Gastrocnemius medialis (tissue), 4 donors: ENCODE measurements at regions not wholly inside any gene's neighbourhood (a gene's known extent, or its start where the extent isn't known, plus 50 kb on each side); places are given as distances from the start of the nearest gene placed in this dataset.

Source experiments
- CTCF ChIP-seq, 5 experiments: fragments of 450-650 bp in 3 of 5; fragments of 200-600 bp in 2 of 5; sonication (generic) in 2 of 5; IDR thresholded peaks in 4 of 5; conservative IDR thresholded peaks in 1 of 5; 1 replicate in 4 of 5; 2 replicates in 1 of 5; pipeline ENCODE4 v1.5.1; 2016 to 2019; ENCODE audit warnings: antibody characterized with exemption in 5 of 5, mild to moderate bottlenecking in 3 of 5, moderate library complexity in 3 of 5
- POLR2A ChIP-seq, 2 donors: fragments of 450-650 bp; IDR thresholded peaks; one replicate each; pipeline ENCODE4 v1.6.1; 2017; ENCODE audit warnings: antibody characterized with exemption in 2 of 2, mild to moderate bottlenecking in 2 of 2, moderate library complexity in 2 of 2

GRCh38 chr13:81318231-81319019 lies 977.5 kb upstream of the SPRY2 start:
- TF ChIP-seq CTCF (IDR thresholded peaks at IDR 0.05 in 4 of 5, conservative IDR thresholded peaks at IDR 0.05 in 1 of 5) (no peak), POLR2A (IDR thresholded peaks at IDR 0.05) (no peak)
